GM12873 (cell line): ENCODE measurements at regions not wholly inside any gene's neighbourhood (a gene's known extent, or its start where the extent isn't known, plus 50 kb on each side); places are given as distances from the start of the nearest gene placed in this dataset.

Source experiments
- CTCF ChIP-seq: IDR thresholded peaks from 2 replicates; pipeline ENCODE4 v1.5.1; 2012; ENCODE audit warnings: low read depth, mild to moderate bottlenecking, moderate library complexity, low read length, control low read depth; ENCODE audit not compliant: insufficient read depth; ENCODE audit errors: missing control alignments

- TF ChIP-seq CTCF: no peak
Measured at GRCh38 chr12:66755727-66756395, 77.0 kb upstream of the GRIP1 start.

GRCh38 chr12:66756631-66757030 is 77.8 kb upstream of the GRIP1 start:
- no peak for TF ChIP-seq CTCF

- no peak for TF ChIP-seq CTCF
Measured at GRCh38 chr12:66763467-66763866, 84.6 kb upstream of the GRIP1 start.

- TF ChIP-seq CTCF: no peak
Measured at GRCh38 chr12:66765204-66765603, 86.3 kb upstream of the GRIP1 start.

- TF ChIP-seq CTCF: no peak
Measured at GRCh38 chr12:66767536-66767935, 88.7 kb upstream of the GRIP1 start.

- TF ChIP-seq CTCF: no peak
Measured at GRCh38 chr12:66768293-66768692, 89.4 kb upstream of the GRIP1 start.

- TF ChIP-seq CTCF: no peak
Measured at GRCh38 chr12:66774929-66775328, 96.1 kb upstream of the GRIP1 start.
